ENCODE measurements at regions not wholly inside any gene's neighbourhood (a gene's known extent, or its start where the extent isn't known, plus 50 kb on each side); places are given as distances from the start of the nearest gene placed in this dataset.
"Not testable (repeated sequence)": the region's sequence is repeated elsewhere in the genome, so short reads cannot be mapped to it uniquely, and the experiment has no call there.

DNA sequence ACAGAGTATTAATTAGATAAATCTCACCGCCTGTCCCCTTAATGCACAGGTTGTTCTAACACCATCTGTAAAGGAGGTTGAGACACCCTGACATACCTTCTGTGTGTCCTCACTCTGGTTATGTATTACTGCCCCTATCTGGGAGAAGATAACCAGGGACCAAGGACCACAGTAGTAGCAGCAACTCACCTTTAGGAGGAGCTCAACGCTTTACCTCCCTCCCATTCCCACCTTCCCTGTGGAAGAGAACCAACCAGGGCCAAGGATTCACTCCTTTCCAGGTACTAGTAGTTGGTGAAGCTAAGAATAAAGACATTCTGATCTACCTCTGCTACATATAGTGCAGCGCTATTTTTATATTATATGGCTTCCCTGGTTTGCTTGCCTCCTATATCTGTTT lies 232.6 kb downstream of the MEX3B start:
- DNase-seq = peak; percentile 6

DNA sequence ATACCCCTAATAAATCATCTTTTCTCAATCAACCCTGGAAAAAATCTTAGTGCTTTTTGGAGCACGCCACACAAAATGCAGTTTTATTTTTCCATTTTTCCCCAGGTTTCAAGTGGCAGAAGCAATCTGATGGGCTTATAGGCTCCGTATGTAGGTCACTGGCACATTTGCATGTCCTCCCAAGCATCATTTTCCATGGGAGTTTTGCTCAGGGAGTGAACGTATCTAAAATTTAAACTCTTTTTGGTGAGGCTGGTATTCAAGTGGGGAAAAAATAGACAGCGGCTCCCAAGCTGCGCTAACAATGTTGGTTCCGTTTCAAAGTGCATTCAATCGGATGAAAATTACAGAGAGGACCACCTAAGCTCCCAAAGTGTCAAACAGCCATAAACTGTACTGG lies 233.4 kb downstream of the MEX3B start:
- DNase-seq = no peak

DNA sequence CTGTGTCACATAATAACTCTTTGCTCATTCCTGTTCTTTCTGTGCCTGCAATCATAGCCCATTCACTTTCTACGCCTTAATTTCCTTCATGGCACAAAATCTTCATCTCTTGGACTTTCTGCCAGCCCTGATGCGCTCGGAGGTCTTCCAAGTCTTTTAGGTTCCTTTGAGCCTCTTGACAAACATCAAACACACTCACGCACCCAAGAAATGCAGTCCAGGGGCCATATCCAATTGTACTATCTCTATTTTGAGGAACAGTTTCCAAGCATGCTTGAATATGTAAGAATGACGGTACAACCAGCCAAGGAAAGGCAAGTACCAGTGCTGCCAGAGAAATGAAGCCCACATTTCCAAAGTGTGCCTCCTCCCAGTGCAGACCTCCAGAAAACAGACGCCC lies 234.1 kb downstream of the MEX3B start:
- no peak for DNase-seq

DNA sequence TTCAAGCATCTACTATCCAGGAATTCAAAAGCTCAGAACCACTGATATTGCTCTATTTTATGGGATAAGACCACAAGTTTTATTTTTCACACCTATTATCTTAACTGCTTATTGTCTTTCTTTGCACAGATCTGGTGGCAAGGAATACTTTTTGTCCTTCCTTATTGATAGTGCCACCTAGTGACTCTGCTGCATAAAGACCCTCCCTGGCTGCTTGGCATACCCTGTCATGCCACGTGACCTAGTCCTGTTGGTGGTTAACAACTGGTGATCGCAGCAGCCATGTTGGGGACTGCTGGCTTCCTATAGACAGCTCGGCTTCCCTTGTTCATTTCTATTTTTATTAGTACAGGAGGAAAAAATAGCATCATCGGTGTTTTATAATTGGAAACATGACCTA lies 236.3 kb downstream of the MEX3B start:
- peak; percentile 7 for DNase-seq

DNA sequence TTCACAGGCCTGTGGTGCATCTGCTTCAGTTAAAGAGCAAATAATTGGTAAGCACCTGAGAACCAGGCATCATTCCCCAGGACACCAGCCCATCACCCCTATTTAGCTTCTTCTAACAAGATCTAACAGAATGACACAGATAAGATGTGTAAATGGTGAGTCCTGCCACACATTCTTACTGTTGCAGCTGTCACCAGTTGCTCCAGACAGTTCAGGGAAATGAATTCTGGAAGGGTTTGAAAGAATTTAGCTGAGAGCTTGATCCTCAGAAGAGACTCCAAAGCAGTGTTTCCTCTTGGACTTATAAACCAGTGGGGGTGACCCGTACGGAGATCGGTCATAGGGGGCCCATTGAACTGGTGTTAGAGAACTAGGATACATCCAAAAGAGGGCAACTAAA lies 238.0 kb downstream of the MEX3B start:
- DNase-seq = no peak

DNA sequence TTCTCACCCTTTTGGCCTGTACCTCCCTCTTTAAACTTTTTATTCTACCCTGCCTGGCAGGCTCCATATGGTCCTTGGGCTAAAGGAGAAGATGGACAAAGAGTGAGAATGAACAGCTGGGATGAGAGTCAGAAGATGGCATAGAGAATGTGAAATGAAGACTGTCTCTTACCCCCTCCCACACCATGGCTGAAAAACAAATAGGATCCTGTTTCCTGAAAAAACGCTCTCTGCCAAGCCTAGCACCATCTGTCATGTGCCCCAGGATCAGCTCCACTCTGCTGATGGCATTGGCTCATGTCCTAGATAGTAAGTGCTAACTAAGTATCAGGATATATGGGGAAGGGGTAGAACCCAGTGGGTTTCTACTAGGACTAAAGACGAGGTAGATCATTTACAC lies 238.6 kb downstream of the MEX3B start:
- DNase-seq = no peak

DNA sequence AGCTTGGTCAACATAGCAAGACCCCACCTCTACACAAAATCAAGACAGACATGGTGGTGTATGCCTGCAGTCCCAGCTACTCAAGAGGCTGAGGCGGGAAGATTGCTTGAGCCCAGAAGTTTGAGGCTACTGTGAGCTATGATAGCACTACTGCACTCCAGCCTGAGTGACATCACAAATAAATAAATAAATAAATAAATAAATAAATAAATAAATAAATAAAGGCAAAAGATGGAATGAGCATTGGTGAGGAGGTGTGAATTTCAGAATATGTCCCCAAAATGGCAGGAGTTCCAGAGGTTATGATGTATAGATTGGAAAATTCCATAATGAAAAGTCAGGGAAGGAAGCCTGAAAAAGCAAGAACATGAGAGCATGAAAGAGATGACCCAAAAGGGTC lies 249.9 kb downstream of the MEX3B start:
- DNase-seq = no peak

DNA sequence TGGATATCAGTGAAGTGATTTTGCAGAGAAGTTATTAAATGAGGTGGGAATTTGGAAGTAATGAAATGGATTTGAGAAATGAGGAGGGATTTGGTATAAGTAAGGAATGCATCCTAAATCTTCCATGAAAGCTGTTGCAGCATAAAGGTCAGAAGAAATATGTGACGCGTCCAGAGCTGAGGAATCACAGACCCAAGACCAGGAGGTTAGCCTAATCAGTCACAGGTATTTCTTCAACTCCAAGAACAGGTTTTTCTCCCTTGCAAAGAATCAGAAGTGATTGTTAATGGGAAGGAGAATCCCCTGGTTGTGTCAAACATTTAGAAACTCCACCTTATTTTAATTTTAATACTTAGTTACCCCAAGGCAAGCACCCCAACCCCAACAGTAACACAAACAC lies 253.2 kb downstream of the MEX3B start:
- DNase-seq = no peak

DNA sequence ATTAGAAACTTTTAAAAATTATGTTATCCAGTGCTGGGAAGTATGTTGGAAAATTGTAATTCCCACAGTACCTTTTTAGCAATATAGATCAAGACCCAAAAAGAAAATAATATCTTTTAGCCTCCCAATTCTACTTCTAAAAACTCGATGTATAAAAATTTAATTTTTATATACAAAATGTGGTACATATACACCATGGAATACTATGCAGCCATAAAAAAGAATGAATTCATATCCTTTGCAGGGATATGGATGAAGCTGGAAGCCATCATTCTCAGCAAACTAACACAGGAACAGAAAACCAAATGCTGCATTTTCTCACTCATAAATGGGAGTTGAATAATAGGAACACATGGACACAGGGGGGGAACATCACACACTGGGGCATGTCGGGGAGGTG lies 254.5 kb downstream of the MEX3B start:
- DNase-seq = not testable (repeated sequence)

DNA sequence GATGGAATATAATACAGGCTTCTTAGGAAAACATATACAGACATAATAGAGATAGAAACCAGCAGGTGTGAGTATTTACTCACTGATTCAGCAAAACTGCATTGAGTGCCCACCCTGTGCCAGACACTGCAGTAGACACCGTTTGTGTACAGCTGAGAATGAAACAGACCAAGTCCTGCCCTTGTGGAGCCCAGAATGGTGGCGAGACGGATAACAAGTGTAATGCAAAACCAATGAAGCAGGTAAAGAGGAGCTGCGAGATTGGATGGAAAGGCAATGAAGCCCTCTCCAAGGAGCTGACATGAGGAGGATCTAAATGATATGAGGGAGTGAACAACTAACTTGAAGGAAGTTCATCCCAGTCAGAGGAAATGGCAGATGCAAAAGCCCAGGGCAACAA lies 256.4 kb downstream of the MEX3B start:
- DNase-seq = no peak

DNA sequence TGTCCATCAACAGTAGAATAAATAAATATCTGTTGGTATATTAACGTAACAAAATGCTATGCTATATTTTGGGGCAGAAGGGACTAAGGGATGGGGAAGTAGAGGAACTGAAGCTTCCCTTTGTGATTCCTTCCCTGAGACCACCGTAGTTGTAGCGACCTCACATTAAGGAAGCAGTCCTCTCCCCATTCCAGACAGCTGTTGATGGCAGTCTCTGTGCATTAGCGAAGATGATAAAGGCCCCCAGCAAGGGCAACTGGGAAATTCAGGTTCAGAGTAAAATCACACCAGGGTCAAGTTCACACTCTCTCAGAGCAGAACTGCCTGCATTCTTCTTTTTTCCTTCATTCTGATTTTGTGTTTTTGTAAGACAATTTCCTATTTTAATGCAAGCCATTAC lies 259.0 kb downstream of the MEX3B start:
- no peak for DNase-seq

DNA sequence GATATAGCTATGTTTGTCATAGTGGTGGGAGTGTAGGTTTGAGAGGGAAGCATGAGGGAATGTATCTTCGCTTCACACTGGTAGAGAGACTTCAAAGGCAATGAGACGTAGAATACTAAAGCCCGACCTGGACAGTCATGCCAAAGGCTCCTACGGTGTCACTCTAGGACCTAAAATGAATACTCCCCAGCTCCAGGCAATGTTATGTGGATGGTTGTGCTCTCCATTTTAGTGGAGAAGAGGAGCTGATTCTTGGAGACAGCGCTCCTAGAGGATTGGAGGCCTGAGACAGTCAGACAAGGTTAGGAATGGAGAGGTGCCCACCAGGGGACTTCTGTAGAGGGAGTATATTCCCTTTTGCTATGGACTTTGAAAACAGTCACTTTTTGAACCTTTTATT lies 260.1 kb downstream of the MEX3B start:
- DNase-seq = no peak

DNA sequence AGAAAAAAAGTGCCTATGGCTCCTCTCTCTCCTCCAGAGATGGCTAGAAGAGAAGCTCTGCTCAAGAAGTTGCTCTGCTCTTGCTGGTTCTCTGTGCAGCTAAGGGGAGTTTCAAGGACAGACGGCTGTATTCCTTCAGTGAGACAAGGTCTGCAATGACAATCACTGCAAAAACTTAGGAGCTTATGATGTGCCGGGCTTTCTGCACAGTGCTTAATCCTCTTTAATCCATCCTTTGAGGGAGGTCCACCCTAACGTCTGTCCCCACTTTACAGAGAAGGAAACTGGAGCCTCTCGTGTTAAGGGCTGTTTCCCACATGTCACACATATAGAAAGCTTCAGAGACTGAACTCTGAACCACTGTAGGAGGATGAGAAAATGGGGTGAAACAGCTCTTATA lies 260.6 kb downstream of the MEX3B start:
- DNase-seq = no peak

DNA sequence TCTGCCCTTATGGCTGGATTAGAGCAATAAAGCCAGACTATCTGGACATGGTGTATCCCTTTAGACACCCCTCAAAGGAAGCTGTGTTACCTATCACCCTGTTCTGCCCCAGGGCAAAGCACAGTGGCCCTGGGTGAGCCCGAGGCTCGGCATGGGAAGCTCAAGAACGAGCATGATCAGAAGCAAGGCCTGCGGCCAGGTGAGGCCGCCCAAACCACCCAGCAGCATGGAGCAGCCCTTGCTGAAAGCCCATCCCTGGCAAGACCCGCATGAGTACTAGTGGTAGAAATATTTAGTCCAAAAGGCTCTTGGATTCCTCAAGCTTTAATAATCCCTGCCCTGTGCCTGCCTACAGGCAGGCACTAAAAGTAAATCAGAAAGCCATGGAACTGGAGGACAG lies 261.1 kb downstream of the MEX3B start:
- DNase-seq = no peak

DNA sequence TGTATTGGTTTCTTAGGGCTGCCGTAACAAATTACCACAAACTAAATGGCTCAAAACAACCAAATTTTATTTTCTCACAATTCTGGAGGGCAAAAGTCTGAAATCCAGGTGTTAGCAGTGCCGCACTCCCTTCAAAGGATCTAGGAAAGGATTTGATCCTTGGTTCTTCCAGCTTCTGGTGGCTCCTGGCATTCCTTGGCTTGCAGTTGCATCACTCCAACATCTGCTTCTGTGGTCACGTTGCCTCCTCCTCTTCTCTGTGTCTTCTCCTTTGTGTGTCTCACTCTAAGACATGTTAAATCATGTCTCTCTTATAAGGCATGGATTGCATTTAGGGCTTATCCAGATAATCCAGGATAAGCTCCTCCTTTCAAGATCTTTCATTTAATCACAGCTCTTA lies 262.2 kb downstream of the MEX3B start:
- DNase-seq = no peak

DNA sequence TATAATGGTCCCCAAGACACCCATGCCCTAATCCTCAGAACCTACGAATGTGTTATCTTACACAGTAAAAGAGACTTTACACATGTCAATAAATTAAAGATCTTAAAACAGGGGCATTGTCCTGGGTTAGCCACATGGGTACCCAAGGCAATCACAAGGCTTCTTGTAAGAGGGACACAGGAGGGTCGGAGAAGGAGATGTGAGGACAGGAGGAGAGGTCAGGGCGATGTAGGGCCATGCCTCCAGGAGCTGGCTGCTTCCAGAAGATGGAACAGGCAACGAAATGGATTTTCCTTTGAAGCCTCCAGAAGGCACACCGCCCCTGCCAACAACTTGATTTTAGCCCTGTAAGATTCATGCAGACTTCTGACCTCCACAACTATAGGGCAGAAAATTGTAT lies 262.7 kb downstream of the MEX3B start:
- DNase-seq = no peak

DNA sequence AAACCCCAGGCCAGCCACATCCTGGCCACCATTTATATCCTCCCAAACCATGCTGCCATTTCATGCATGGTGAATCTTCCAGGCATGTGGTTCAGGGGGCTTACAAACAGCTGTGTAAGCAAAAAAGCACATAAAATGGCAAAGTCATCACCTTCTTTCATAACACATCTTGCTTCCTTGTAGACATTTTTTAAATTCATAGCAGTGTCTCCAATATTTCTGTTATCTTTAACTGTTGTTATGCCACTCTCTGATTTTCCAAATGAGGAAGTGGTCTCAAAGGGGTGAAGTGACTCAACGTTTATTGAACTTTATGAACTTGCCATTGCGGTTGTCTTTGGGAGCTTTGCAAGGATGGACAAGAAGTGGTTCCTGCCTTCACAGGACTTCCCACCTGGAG lies 264.4 kb downstream of the MEX3B start:
- DNase-seq = no peak

DNA sequence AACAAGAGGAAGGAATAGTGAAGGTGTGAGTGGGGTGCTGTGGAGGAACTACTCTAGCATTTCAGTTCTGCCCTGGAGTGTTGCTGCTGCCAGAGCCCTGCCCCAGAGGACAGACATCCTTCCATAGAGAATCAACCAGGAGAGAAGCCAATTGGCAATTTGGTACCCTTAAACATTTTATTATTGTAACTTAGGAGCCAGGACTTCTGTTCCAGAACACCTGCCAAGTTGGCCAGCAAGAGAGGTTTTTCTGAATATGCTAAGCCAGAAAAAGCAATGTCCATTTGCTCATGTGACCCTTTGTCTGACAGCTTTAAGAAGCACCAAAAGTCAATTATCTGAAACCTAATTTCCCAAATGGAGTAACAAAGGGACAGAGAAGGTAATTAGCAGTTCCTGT lies 264.9 kb downstream of the MEX3B start:
- no peak for DNase-seq

DNA sequence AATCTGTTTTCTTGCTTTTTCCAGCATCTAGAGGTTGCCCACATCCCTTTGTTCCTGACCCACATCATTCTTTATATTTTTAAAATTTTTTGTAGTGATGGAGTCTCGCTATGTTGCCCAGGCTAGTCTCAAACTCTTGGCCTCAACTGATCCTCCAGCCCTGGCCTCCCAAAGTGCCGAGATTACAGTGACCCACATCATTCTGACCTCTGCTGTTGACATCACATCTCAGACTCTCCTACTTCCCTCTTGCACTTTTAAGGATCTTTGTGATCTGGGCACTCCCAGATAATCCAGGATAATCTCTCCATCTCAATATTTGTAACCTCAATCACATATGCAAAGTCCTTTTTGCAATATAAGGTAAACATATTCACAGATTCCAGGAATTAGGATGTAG lies 266.6 kb downstream of the MEX3B start:
- no peak for DNase-seq

DNA sequence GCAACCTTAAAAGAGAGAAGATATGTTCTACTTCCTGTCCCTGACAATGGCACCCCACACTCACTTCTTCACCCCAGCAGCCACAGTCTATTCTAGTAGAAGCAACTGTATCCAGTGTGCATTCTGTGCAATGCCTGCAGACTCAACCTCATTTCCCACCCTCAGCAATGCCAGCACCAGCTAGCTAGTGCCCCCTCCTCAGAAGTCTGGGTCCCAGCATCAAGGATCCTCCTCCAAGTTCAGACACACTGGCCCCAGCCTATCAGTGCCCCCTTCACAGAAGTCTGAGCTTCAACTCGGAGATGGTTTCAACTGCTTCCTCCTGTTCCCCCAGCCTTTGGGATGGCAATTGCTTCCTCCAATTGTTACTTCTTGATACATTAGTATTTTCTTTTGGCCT lies 268.3 kb downstream of the MEX3B start:
- DNase-seq = no peak

DNA sequence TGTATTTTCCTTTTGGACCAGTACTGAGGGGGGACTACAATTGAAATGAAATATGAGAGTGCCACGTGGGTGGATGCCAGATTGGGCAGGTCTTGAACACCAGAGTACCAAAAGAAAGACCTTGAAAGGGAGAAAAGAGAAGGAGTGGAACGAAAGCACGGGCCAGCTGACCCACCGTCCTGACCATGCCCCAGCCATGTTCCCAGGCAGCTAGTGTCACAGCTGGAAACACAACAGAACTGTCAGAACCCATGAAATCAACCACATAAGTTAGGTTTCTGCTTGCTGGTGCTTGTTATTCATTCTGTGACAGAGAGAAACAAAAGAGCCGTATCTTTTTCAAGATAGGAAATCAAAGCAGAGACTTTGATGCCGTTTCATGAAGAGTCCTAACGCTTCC lies 268.8 kb downstream of the MEX3B start:
- no peak for DNase-seq

DNA sequence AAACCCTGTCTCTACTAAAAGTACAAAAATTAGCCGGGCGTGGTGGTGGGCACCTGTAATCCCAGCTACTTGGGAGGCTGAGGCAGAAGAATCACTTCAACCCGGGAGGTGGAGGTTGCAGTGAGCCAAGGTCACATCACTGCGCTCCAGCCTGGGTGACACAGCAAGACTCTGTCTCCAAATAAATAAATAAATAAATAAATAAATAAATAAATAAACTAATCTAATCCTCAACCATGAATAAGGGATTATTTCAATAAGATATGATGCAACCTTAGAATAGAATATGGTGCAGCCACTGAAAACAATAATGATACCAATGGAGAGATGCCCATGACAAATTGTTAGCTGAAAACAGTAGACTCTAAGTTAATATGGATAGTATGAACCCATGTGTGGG lies 270.0 kb downstream of the MEX3B start:
- DNase-seq = not testable (repeated sequence)

DNA sequence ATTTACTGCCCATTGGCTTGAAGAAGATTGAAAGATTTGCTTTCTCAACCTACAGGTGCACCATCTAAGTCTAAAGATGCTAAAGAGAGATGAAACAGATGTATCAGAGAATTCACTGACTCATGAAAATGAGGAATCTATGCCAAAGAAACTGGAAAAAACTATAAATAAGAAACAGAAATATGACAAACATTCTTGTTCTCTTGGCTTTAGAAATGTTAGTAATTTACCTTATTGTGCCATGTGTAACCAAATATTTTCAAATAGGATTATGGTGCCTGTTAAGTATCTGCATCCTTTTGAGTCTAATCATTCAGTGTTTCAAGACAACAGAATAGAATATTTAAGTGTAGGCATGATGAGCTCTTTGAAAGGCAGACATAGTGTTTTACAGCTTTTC lies 271.5 kb downstream of the MEX3B start:
- no peak for DNase-seq

DNA sequence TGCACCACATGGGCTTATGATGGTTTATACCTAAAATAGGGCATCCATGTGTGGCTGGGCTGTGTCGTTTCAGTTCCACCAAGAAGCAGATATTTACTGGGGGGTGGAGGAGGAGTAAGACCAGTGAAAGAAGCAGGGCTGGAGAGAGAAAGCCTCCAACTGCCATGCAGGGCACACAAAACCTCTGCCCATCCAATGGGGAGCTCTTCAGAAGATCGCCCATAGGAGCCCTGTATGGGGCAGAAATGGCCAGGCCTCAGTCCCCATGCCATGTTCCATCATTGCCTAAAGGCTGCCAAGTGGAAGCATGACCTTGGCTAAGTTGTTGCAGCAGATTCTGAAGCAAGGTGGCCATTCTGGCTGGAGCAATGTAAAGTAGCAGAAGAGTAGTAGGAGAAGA lies 277.0 kb downstream of the MEX3B start:
- no peak for DNase-seq

DNA sequence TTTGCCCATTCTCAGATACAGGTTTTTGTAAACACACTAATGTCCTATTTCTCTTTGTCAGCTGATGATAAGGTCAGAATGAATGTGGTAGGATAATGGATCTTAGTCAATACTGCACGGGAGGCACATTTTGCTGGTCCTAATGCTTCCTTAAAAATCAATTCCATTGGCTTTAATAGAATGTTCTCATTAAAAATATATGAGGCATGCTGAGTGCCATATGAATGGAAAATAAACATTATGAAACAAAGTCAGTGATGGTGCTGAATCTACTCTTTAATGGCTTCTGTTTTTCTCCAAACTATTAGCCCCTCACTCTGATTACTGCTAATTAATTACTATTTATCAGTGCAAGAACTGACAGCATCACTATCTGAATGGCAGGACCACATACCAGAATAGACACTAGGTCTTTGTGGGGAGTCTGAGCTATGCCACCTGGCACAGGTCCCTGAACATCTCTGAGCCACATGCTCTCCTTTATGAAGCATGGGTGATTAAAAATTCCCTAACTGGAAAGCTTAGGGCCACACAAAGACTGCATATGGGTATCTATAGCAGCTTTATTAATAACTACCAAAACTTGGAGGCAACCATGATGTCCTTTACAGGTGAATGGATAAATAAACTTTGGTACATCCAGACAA lies 278.9 kb downstream of the MEX3B start:
- no peak for DNase-seq

DNA sequence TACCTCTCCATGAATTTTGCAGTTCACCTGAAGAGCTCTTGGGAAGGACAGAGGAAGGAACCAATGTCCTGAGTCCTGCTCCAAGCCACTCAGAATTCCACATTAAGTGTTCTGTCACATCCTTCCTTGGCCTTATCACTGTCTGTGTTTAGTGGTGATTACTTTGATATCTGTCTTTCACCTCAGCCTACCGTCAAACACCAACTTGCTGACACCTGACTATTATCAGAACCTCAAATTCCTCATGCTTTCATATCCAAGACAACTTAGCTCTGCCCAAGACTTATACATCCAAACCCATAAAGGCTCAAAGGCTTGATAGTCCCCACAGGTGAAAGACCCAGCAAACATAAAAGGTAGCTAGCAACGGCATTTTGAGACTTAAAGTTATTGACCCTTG lies 280.0 kb downstream of the MEX3B start:
- no peak for DNase-seq

Measured in EL (cell line).